ENCODE measurements at regions not wholly inside any gene's neighbourhood (a gene's known extent, or its start where the extent isn't known, plus 50 kb on each side); places are given as distances from the start of the nearest gene placed in this dataset.

GRCh38 chr6:44682987-44683779 lies 295.7 kb downstream of the CDC5L start:
- no peak for DNase-seq
- H3K9me3 ChIP-seq (ENCODE audit: control insufficient read depth in 2 of 3, insufficient read depth in 1 of 3, low read length in 3 of 3) = no peaks in the 10 kb centered on the region
- no peak overlapping the region for H3K4me3 ChIP-seq (ENCODE audit: low read length in 3 of 3)
- H3K9ac ChIP-seq (ENCODE audit: low read length in 3 of 3) = no peak overlapping the region
- H3K27ac ChIP-seq (ENCODE audit: low read depth in 2 of 2, low read length in 2 of 2) = no peak overlapping the region
- intact Hi-C loops (cut with DNase I) = no loop called here
- H3K4me1 ChIP-seq (ENCODE audit: control insufficient read depth in 2 of 3, insufficient read depth in 2 of 3, low read depth in 1 of 3, low read length in 3 of 3) = no peaks in the 10 kb centered on the region
- no peak for FAIRE-seq
- no peaks in the 10 kb centered on the region for H3K27me3 ChIP-seq (ENCODE audit: control insufficient read depth, insufficient read depth, low read length)
- H3K36me3 ChIP-seq (ENCODE audit: control insufficient read depth in 2 of 3, insufficient read depth in 3 of 3, low read length in 3 of 3) = no peaks in the 10 kb centered on the region
- TF ChIP-seq CTCF (IDR thresholded peaks at IDR 0.05; ENCODE audit: borderline replicate concordance, extremely low read depth, insufficient read depth) = no peak

GRCh38 chr6:44685213-44685612 lies 297.7 kb downstream of the CDC5L start:
- Histone ChIP-seq H3K27ac (ENCODE audit: low read depth in 2 of 2, low read length in 2 of 2) (no peak overlapping the region), H3K9me3 (ENCODE audit: control insufficient read depth in 2 of 3, insufficient read depth in 1 of 3, low read length in 3 of 3) (no peaks in the 10 kb centered on the region), H3K27me3 (ENCODE audit: control insufficient read depth, insufficient read depth, low read length) (no peaks in the 10 kb centered on the region), H3K4me3 (ENCODE audit: low read length in 3 of 3) (no peak overlapping the region), H3K36me3 (ENCODE audit: control insufficient read depth in 2 of 3, insufficient read depth in 3 of 3, low read length in 3 of 3) (no peaks in the 10 kb centered on the region), H3K9ac (ENCODE audit: low read length in 3 of 3) (no peak overlapping the region), H3K4me1 (ENCODE audit: control insufficient read depth in 2 of 3, insufficient read depth in 2 of 3, low read depth in 1 of 3, low read length in 3 of 3) (no peaks in the 10 kb centered on the region)
- FAIRE-seq (no peak), DNase-seq (no peak)
- intact Hi-C loops (cut with DNase I) = no loop called here
- TF ChIP-seq CTCF (IDR thresholded peaks at IDR 0.05; ENCODE audit: borderline replicate concordance, extremely low read depth, insufficient read depth) = no peak

- no peak for TF ChIP-seq CTCF (IDR thresholded peaks at IDR 0.05; ENCODE audit: borderline replicate concordance, extremely low read depth, insufficient read depth)
- intact Hi-C loops (cut with DNase I) = no loop called here
- Histone ChIP-seq H3K4me3 (ENCODE audit: low read length in 3 of 3) (no peak overlapping the region), H3K9me3 (ENCODE audit: control insufficient read depth in 2 of 3, insufficient read depth in 1 of 3, low read length in 3 of 3) (no peaks in the 10 kb centered on the region), H3K4me1 (ENCODE audit: control insufficient read depth in 2 of 3, insufficient read depth in 2 of 3, low read depth in 1 of 3, low read length in 3 of 3) (no peaks in the 10 kb centered on the region), H3K36me3 (ENCODE audit: control insufficient read depth in 2 of 3, insufficient read depth in 3 of 3, low read length in 3 of 3) (no peaks in the 10 kb centered on the region), H3K27ac (ENCODE audit: low read depth in 2 of 2, low read length in 2 of 2) (no peak overlapping the region), H3K9ac (ENCODE audit: low read length in 3 of 3) (no peak overlapping the region), H3K27me3 (ENCODE audit: control insufficient read depth, insufficient read depth, low read length) (no peaks in the 10 kb centered on the region)
- FAIRE-seq (no peak), DNase-seq (no peak)
These were observed 308.6 kb downstream of the CDC5L start for GRCh38 chr6:44696099-44696498.

GRCh38 chr6:44696686-44697085 lies 309.2 kb downstream of the CDC5L start:
- Histone ChIP-seq H3K27me3 (ENCODE audit: control insufficient read depth, insufficient read depth, low read length) (no peaks in the 10 kb centered on the region), H3K36me3 (ENCODE audit: control insufficient read depth in 2 of 3, insufficient read depth in 3 of 3, low read length in 3 of 3) (no peaks in the 10 kb centered on the region), H3K27ac (ENCODE audit: low read depth in 2 of 2, low read length in 2 of 2) (no peak overlapping the region), H3K9me3 (ENCODE audit: control insufficient read depth in 2 of 3, insufficient read depth in 1 of 3, low read length in 3 of 3) (no peaks in the 10 kb centered on the region), H3K4me1 (ENCODE audit: control insufficient read depth in 2 of 3, insufficient read depth in 2 of 3, low read depth in 1 of 3, low read length in 3 of 3) (no peaks in the 10 kb centered on the region), H3K4me3 (ENCODE audit: low read length in 3 of 3) (no peak overlapping the region), H3K9ac (ENCODE audit: low read length in 3 of 3) (no peak overlapping the region)
- DNase-seq (no peak), FAIRE-seq (no peak)
- no peak for TF ChIP-seq CTCF (IDR thresholded peaks at IDR 0.05; ENCODE audit: borderline replicate concordance, extremely low read depth, insufficient read depth)
- intact Hi-C loops (cut with DNase I) = no loop called here

Data from kidney (tissue), 13 donors.